Motor neuron (in vitro differentiated cells): ENCODE measurements at regions not wholly inside any gene's neighbourhood (a gene's known extent, or its start where the extent isn't known, plus 50 kb on each side); places are given as distances from the start of the nearest gene placed in this dataset.

Source experiments
- ATAC-seq, 8 experiments: fragments of 200-7000 bp; cut with Tn5 transposase; replicated peaks in 6 of 8; 2 replicates each; pipeline ENCODE4 v1.8.0; 2021; ENCODE audit warnings: mild to moderate bottlenecking in 8 of 8, moderate library complexity in 8 of 8
- H3K27ac ChIP-seq, 2 donors: fragments of 250-450 bp; sonication (Bioruptor Pico); 2 replicates each; pipeline ENCODE4 v1.9.0; 2021; ENCODE audit warnings: antibody characterized with exemption in 2 of 2, mild to moderate bottlenecking in 2 of 2, moderate library complexity in 1 of 2
- H3K4me1 ChIP-seq, 2 donors: fragments of 250-450 bp; sonication (Bioruptor Pico); replicated peaks in 1 of 2; 2 replicates each; pipeline ENCODE4 v1.6.1; 2021; ENCODE audit warnings: antibody characterized with exemption in 2 of 2, mild to moderate bottlenecking in 2 of 2, moderate library complexity in 1 of 2
- H3K4me3 ChIP-seq, 5 donors: fragments of 250-450 bp; sonication (Bioruptor Pico); 2 replicates each; pipeline ENCODE4 v1.9.0; 2021; ENCODE audit warnings: antibody characterized with exemption in 5 of 5, mild to moderate bottlenecking in 5 of 5, moderate library complexity in 4 of 5
- WGBS, 10 experiments: fragments of 450-650 bp; shearing (Covaris generic); methylation state at CpG; one replicate each; pipeline ENCODE4 v1.0.0; 2022; 5-methylcytosine and 5-hydroxymethylcytosine counted together
- in situ Hi-C, 9 experiments: fragments of 400-800 bp; cut with MboI; loops; one replicate each; pipeline ENCODE4 v1.15.0; 2021; ENCODE audit warnings: low sequenced_read_pairs in 9 of 9, low pct_unique_long_range_greater_than_20kb in 2 of 9; ENCODE audit not compliant: unreplicated experiment in 9 of 9

- no peak overlapping the region for H3K27ac ChIP-seq
- in situ Hi-C loops, result no loop called here
- peaks cover 4 to 6% of the 10 kb centered on the region in 2 donors for H3K4me1 ChIP-seq
- ATAC-seq, result no peak
- no peak overlapping the region for H3K4me3 ChIP-seq
- WGBS, 10 experiments, result 0 to 100% (median 77%) methylated on average over 1 to 4 of the region's 5 CpGs; no CpG with 5 or more reads in 2 of the 10 experiments
These were observed 52.3 kb upstream of the ARMC3 start for GRCh38 chr10:22875581-22875980.

GRCh38 chr10:22874189-22874854 is 53.5 kb upstream of the ARMC3 start:
- peak; percentile 48 to 94 (median 55) for ATAC-seq
- no peak overlapping the region for H3K4me3 ChIP-seq
- peaks cover 4 to 6% of the 10 kb centered on the region in 2 donors for H3K4me1 ChIP-seq
- no peak overlapping the region for H3K27ac ChIP-seq
- in situ Hi-C loops, result no loop called here
- WGBS, 10 experiments, result 18 to 100% (median 57%) methylated on average over 2 to 7 of the region's 7 CpGs

- ATAC-seq, result no peak
- 76 to 100% (median 100%) methylated on average over 1 to 2 of the region's 2 CpGs; no CpG with 5 or more reads in 3 of the 10 experiments for WGBS, 10 experiments
- in situ Hi-C loops, result no loop called here
- H3K4me3 ChIP-seq, result no peak overlapping the region
- no peaks in the 10 kb centered on the region for H3K4me1 ChIP-seq
- H3K27ac ChIP-seq, result no peak overlapping the region
These were observed 71.3 kb upstream of the ARMC3 start for GRCh38 chr10:22856444-22857074.

GRCh38 chr10:22854935-22855421 is 72.9 kb upstream of the ARMC3 start:
- no peak overlapping the region for H3K27ac ChIP-seq
- 48 to 90% (median 60%) methylated on average over 1 to 4 of the region's 4 CpGs; no CpG with 5 or more reads in 3 of the 10 experiments for WGBS, 10 experiments
- no peaks in the 10 kb centered on the region for H3K4me1 ChIP-seq
- in situ Hi-C loops, result no loop called here
- no peak overlapping the region for H3K4me3 ChIP-seq
- ATAC-seq, result no peak

GRCh38 chr10:22853906-22854447 is 73.9 kb upstream of the ARMC3 start:
- Histone ChIP-seq H3K4me3 (no peak overlapping the region), H3K4me1 (no peaks in the 10 kb centered on the region), H3K27ac (no peak overlapping the region)
- no peak for ATAC-seq
- 57 to 100% (median 84%) methylated on average over 1 to 5 of the region's 5 CpGs for WGBS, 10 experiments
- in situ Hi-C loops, result no loop called here

GRCh38 chr10:22852712-22853353 is 75.0 kb upstream of the ARMC3 start:
- in situ Hi-C loops, result no loop called here
- Histone ChIP-seq H3K4me3 (no peak overlapping the region), H3K27ac (no peak overlapping the region), H3K4me1 (no peaks in the 10 kb centered on the region)
- WGBS, 10 experiments, result 70 to 100% (median 94%) methylated on average over 1 to 6 of the region's 6 CpGs
- no peak for ATAC-seq

- WGBS, 10 experiments, result 63 to 100% (median 93%) methylated on average over 1 to 5 of the region's 5 CpGs; no CpG with 5 or more reads in 3 of the 10 experiments
- Histone ChIP-seq H3K4me3 (no peak overlapping the region), H3K27ac (no peak overlapping the region), H3K4me1 (no peaks in the 10 kb centered on the region)
- ATAC-seq, result no peak
- in situ Hi-C loops, result no loop called here
These were observed 76.0 kb upstream of the ARMC3 start for GRCh38 chr10:22851865-22852239.

- no peak for ATAC-seq
- H3K27ac ChIP-seq, result no peak overlapping the region
- 13 to 100% (median 89%) methylated on average over 1 to 3 of the region's 3 CpGs; no CpG with 5 or more reads in 2 of the 10 experiments for WGBS, 10 experiments
- no peak overlapping the region for H3K4me3 ChIP-seq
- in situ Hi-C loops, result no loop called here
- no peaks in the 10 kb centered on the region for H3K4me1 ChIP-seq
These were observed 77.3 kb upstream of the ARMC3 start for GRCh38 chr10:22850541-22850940.

- Histone ChIP-seq H3K27ac (no peak overlapping the region), H3K4me1 (no peaks in the 10 kb centered on the region), H3K4me3 (no peak overlapping the region)
- in situ Hi-C loops, result no loop called here
- peak; percentile 38 to 99 (median 70) for ATAC-seq
- WGBS, 10 experiments, result 5 to 100% (median 64%) methylated on average over 2 to 11 of the region's 12 CpGs
These were observed 78.6 kb upstream of the ARMC3 start for GRCh38 chr10:22849077-22849805.

GRCh38 chr10:22848509-22848908 is 79.3 kb upstream of the ARMC3 start:
- in situ Hi-C loops, result no loop called here
- Histone ChIP-seq H3K4me3 (no peak overlapping the region), H3K27ac (no peak overlapping the region), H3K4me1 (no peaks in the 10 kb centered on the region)
- WGBS, 10 experiments, result 75 to 100% (median 92%) methylated on average over 3 to 4 of the region's 4 CpGs; no CpG with 5 or more reads in 3 of the 10 experiments
- ATAC-seq, result no peak

GRCh38 chr10:22846294-22846693 is 81.6 kb upstream of the ARMC3 start:
- 67 to 100% (median 92%) methylated on average over 1 to 2 of the region's 2 CpGs; no CpG with 5 or more reads in 6 of the 10 experiments for WGBS, 10 experiments
- in situ Hi-C loops, result no loop called here

GRCh38 chr10:22839639-22840038 is 88.2 kb upstream of the ARMC3 start:
- in situ Hi-C loops, result no loop called here
- 63 to 100% (median 69%) methylated on average over 2 to 5 of the region's 5 CpGs; no CpG with 5 or more reads in 1 of the 10 experiments for WGBS, 10 experiments
- Histone ChIP-seq H3K4me3 (no peak overlapping the region), H3K27ac (no peak overlapping the region), H3K4me1 (no peaks in the 10 kb centered on the region)
- ATAC-seq, result no peak

More at GRCh38 chr10:22846294-22846693, 81.6 kb upstream of the ARMC3 start:
- ATAC-seq, result no peak
- Histone ChIP-seq H3K27ac (no peak overlapping the region), H3K4me3 (no peak overlapping the region), H3K4me1 (no peaks in the 10 kb centered on the region)
